Memory B cell (primary cell): ENCODE measurements at regions not wholly inside any gene's neighbourhood (a gene's known extent, or its start where the extent isn't known, plus 50 kb on each side); places are given as distances from the start of the nearest gene placed in this dataset.

Experiments used
- ATAC-seq: fragments of 150-1000 bp; cut with Tn5 transposase; 2 replicates; pipeline ENCODE4 v1.10.0; 2021; ENCODE audit warnings: low read depth, mild to moderate bottlenecking, moderate library complexity
- DNase-seq, 2 donors: peaks; one replicate each; pipeline ENCODE4 v3.0.0; 2022; ENCODE audit warnings: low spot score in 2 of 2
- H3K27ac Mint-ChIP-seq: one replicate; pipeline ENCODE4 v1.8.0; 2022; ENCODE audit warnings: mild to moderate bottlenecking, moderate library complexity, mixed read lengths
- H3K27me3 Mint-ChIP-seq: one replicate; pipeline ENCODE4 v1.8.0; 2022; ENCODE audit warnings: mixed read lengths
- H3K36me3 Mint-ChIP-seq: one replicate; pipeline ENCODE4 v1.8.0; 2022; ENCODE audit warnings: mild to moderate bottlenecking, mixed read lengths
- H3K4me1 Mint-ChIP-seq: one replicate; pipeline ENCODE4 v1.8.0; 2022; ENCODE audit warnings: mixed read lengths
- H3K4me3 Mint-ChIP-seq: one replicate; pipeline ENCODE4 v1.8.0; 2022; ENCODE audit warnings: mild to moderate bottlenecking, moderate library complexity, mixed read lengths
- H3K9me3 Mint-ChIP-seq: one replicate; pipeline ENCODE4 v1.8.0; 2022; ENCODE audit warnings: mixed read lengths

DNA sequence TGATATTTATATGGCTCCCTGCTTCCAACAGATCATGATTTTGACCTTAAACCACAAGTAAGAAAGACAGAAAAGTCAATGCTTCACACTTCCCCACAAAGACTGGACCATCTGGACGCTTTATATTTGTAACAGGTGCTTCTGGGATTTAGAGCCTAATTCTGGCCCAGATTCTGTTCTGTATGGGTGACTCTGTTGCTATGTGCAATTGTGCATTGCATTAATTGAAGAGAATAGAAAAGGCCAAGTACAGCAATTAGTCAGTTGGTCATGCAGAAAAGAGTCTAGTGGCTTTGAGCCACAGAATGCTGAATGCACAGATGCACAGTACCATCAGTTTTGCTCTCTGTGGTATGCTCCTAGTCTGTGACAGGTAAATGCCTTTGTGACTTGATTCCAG lies 657.4 kb upstream of the ATXN8OS start:
- no peaks in the 10 kb centered on the region for H3K36me3 Mint-ChIP-seq
- no peak overlapping the region for H3K4me3 Mint-ChIP-seq
- no peak for DNase-seq
- no peaks in the 10 kb centered on the region for H3K4me1 Mint-ChIP-seq
- H3K27ac Mint-ChIP-seq = no peak overlapping the region
- no peak for ATAC-seq
- H3K9me3 Mint-ChIP-seq = peaks cover 4% of the 10 kb centered on the region
- no peaks in the 10 kb centered on the region for H3K27me3 Mint-ChIP-seq

DNA sequence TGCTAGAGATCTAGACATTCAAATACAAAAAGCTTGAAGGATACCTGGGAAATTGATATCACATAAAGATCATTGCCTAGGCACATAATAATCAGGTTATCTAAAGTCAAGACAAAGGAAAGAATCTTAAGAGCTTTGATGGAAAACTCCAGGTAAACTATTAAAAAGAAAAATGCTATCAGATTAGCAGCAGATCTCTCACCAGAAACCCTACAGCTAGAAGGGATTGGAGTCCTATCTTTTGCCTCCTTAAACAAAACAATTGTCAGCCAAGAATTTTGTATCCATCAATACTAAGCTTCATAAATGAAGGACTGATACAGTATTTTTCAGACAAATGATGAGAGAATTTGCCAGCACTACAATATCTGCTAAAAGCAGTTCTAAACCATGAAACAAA lies 682.4 kb upstream of the ATXN8OS start:
- Mint-ChIP-seq H3K27me3 (no peaks in the 10 kb centered on the region), H3K9me3 (peaks cover 11% of the 10 kb centered on the region), H3K4me3 (no peak overlapping the region), H3K27ac (no peak overlapping the region), H3K4me1 (no peaks in the 10 kb centered on the region), H3K36me3 (no peaks in the 10 kb centered on the region)
- DNase-seq (no peak), ATAC-seq (no peak)

- Mint-ChIP-seq H3K9me3 (peaks cover 11% of the 10 kb centered on the region), H3K4me3 (no peak overlapping the region), H3K27ac (no peak overlapping the region), H3K27me3 (no peaks in the 10 kb centered on the region), H3K36me3 (no peaks in the 10 kb centered on the region), H3K4me1 (no peaks in the 10 kb centered on the region)
- ATAC-seq (no peak), DNase-seq (no peak)
Observed at GRCh38 chr13:69423844-69424243, 683.8 kb upstream of the ATXN8OS start.

DNA sequence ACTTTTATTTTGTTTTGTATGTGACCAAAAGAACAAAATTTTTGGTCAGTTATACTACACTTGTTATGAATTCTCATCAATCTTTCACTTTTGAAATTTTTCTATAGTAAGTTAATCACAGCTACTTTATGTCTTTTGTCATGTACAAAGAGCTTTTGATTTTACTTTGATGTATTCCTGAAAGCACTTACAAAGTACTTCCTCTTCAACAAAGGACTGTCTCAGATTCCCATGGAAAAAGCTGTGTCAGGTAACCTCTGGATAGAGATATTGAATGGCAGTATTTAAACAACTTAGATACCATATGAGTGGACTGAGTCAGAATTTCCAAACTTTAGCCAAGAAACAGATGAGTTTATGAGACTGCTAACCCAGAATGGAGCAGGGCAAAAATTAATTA lies 689.3 kb upstream of the ATXN8OS start:
- ATAC-seq = no peak
- no peak overlapping the region for H3K27ac Mint-ChIP-seq

DNA sequence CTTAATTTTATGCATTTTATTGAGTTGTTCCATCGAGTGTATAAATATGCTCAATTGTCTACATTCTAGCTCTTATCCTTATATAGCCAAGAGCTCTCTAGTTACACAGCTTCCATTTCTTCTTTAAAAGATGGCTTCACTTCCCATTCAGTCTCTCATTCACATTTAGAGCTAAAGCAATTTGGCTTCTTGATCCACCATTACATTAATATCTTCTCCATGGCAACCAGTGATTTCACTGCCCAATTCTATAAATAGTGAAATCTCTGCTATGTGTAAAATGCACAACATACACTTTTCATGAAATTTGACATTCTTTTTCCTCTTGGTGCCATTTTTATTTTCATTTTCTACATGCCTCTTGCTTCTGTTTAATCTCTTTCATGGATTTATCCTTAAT lies 696.9 kb upstream of the ATXN8OS start:
- no peaks in the 10 kb centered on the region for H3K36me3 Mint-ChIP-seq
- no peak overlapping the region for H3K4me3 Mint-ChIP-seq
- H3K27me3 Mint-ChIP-seq = no peaks in the 10 kb centered on the region
- DNase-seq (no peak), ATAC-seq (no peak)
- no peaks in the 10 kb centered on the region for H3K4me1 Mint-ChIP-seq
- H3K9me3 Mint-ChIP-seq = peaks cover 4% of the 10 kb centered on the region
- H3K27ac Mint-ChIP-seq = no peak overlapping the region

More for the DNA sequence above, 689.3 kb upstream of the ATXN8OS start:
- no peaks in the 10 kb centered on the region for H3K36me3 Mint-ChIP-seq
- H3K4me1 Mint-ChIP-seq = no peaks in the 10 kb centered on the region
- no peak for DNase-seq
- no peaks in the 10 kb centered on the region for H3K27me3 Mint-ChIP-seq
- H3K4me3 Mint-ChIP-seq = no peak overlapping the region
- peaks cover 2% of the 10 kb centered on the region for H3K9me3 Mint-ChIP-seq

DNA sequence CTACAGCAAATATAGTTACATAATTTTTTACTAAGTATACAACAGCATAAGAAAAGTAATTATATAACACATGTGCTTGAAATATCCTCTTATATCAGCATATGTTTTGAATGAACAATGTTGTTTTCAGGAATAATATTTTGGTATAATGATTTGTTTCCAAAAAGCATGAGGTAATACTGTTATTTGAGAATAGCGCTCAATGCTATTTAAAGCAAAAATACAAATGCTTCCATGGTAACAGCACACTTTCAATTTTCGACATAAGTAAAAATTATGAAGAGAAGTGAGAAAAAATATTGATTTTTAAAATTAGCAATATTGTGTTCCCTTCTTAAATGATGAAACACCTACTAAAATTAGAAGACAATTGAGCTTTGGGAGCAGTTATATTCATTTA lies 715.9 kb upstream of the ATXN8OS start:
- no peaks in the 10 kb centered on the region for H3K4me1 Mint-ChIP-seq
- H3K27ac Mint-ChIP-seq = no peak overlapping the region
- ATAC-seq (no peak), DNase-seq (no peak)
- peaks cover 6% of the 10 kb centered on the region for H3K9me3 Mint-ChIP-seq
- H3K27me3 Mint-ChIP-seq = no peaks in the 10 kb centered on the region
- H3K4me3 Mint-ChIP-seq = no peak overlapping the region
- no peaks in the 10 kb centered on the region for H3K36me3 Mint-ChIP-seq

DNA sequence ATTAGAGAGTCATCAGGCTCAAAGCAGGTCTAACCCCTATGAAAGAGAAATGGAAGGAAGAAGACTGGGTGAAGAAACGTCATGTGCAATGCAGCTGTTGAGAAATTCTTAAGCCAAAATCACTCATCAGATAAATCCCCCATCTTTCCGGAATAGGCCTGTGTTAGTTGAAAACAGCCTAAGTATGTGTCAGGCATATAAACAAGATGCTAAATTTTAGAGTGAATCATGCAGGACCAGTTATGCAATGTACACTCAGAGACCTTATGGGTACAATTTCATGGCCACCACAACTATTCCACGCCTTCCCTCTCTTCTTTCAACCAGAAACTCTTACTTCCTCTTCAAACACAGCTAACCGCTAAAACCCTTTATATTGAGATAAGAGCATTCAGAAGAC lies 717.7 kb upstream of the ATXN8OS start:
- no peak for ATAC-seq
- DNase-seq = no peak
- Mint-ChIP-seq H3K27ac (no peak overlapping the region), H3K27me3 (no peaks in the 10 kb centered on the region), H3K4me3 (no peak overlapping the region), H3K4me1 (no peaks in the 10 kb centered on the region), H3K36me3 (no peaks in the 10 kb centered on the region), H3K9me3 (peaks cover 3% of the 10 kb centered on the region)

DNA sequence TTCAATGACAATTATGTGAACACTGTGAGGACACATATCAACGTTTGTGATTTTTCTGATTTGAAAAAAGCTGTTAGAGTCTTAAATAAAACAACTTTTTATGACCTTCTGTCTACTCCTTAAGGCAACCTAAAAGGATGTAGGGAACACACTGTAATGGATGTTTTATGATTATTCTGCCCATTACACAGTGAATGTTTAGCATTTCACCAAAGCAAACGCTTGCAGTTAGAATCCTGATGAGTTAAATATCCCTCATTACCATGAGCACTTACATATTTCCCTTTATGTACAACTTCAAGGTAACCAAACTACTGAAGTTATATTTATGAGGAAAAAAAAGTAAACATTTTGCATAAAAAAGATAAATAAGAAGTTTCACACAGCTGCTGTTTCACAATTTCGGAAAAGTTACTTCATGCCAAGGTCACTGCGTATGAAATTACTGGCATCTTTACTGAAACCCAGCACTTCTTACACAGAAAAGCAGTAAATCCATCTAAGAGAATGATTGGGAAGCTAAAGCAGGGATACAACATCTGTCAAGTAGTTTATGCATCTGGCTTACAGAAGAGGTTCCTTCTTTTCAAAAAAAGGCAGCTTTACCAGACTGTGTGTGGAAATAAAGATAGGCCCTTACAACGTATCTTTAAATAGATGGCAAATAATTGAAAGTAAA lies 733.7 kb upstream of the ATXN8OS start:
- H3K9me3 Mint-ChIP-seq = peaks cover 11% of the 10 kb centered on the region
- H3K27me3 Mint-ChIP-seq = no peaks in the 10 kb centered on the region
- ATAC-seq (no peak), DNase-seq (no peak)
- no peak overlapping the region for H3K27ac Mint-ChIP-seq
- no peak overlapping the region for H3K4me3 Mint-ChIP-seq
- no peaks in the 10 kb centered on the region for H3K4me1 Mint-ChIP-seq
- no peaks in the 10 kb centered on the region for H3K36me3 Mint-ChIP-seq

GRCh38 chr13:69363360-69363759 lies 744.3 kb upstream of the ATXN8OS start:
- DNase-seq (no peak), ATAC-seq (no peak)
- Mint-ChIP-seq H3K36me3 (no peaks in the 10 kb centered on the region), H3K4me1 (no peaks in the 10 kb centered on the region), H3K9me3 (peaks cover 4% of the 10 kb centered on the region), H3K4me3 (no peak overlapping the region), H3K27ac (no peak overlapping the region), H3K27me3 (no peaks in the 10 kb centered on the region)

- no peaks in the 10 kb centered on the region for H3K36me3 Mint-ChIP-seq
- H3K27me3 Mint-ChIP-seq = no peaks in the 10 kb centered on the region
- H3K27ac Mint-ChIP-seq = no peak overlapping the region
- no peak overlapping the region for H3K4me3 Mint-ChIP-seq
- no peak for DNase-seq
- no peaks in the 10 kb centered on the region for H3K4me1 Mint-ChIP-seq
- peaks cover 2% of the 10 kb centered on the region for H3K9me3 Mint-ChIP-seq
- ATAC-seq = no peak
Observed at GRCh38 chr13:69331245-69331644, 776.4 kb upstream of the ATXN8OS start.

DNA sequence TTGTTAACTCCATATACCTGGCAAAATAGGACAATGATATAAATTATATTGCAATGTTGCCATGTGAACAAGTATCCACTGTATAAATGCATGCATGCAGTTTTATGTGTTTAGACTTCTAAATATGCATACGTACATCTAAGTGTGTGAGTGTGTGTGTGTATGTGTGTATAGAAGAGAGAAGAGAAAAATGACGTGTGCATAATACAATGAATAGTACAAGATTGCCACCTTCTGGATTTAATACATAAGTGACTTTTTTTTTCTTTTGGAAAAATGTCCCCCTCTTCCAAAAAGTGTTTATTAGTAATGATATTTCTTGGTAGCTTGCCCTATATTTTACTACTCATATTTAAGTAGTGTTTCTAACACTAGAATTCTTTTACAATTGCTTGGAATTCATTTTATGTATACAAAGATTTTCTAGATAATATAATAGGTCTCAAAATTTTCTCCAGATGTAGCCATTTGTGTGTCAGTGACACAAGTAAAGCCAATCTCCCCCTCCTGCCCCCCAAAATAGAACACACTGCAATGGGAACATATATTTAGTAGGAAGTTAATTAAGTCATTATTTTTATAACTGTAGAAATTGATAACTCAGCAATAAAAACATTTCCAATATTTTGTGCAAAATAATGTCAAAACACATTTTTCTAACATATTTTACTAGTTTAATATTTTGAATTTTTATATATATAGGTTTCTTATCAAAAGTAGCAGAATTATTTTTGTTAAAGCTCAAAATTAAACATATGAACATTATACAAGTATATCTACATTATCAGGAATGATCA lies 783.3 kb upstream of the ATXN8OS start:
- Mint-ChIP-seq H3K4me3 (no peak overlapping the region), H3K36me3 (no peaks in the 10 kb centered on the region), H3K27ac (no peak overlapping the region), H3K27me3 (no peaks in the 10 kb centered on the region), H3K4me1 (no peaks in the 10 kb centered on the region), H3K9me3 (no peaks in the 10 kb centered on the region)
- DNase-seq (no peak), ATAC-seq (no peak)

DNA sequence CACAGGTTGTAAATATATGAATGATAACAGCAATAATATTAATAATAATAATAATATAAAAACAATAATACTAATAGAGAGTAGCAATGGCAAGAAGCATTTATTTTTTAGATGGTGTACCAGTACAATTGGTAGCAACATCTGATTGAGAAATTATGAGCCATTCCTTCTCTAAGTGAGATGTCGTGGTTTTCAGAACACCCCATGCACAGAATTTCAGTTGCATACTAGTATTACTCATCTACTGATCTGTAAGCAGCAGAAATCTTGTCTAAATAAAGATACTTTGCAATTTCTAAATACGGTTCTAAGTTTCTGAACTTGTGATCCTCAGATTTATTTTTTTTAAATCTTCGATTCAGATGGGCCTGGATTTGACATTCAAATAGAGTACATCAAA lies 788.0 kb upstream of the ATXN8OS start:
- DNase-seq (no peak), ATAC-seq (no peak)
- H3K27me3 Mint-ChIP-seq = no peaks in the 10 kb centered on the region
- H3K36me3 Mint-ChIP-seq = no peaks in the 10 kb centered on the region
- H3K27ac Mint-ChIP-seq = no peak overlapping the region
- H3K4me1 Mint-ChIP-seq = no peaks in the 10 kb centered on the region
- H3K4me3 Mint-ChIP-seq = no peak overlapping the region
- no peaks in the 10 kb centered on the region for H3K9me3 Mint-ChIP-seq

- DNase-seq = no peak
- Mint-ChIP-seq H3K4me1 (no peaks in the 10 kb centered on the region), H3K27me3 (no peaks in the 10 kb centered on the region), H3K9me3 (no peaks in the 10 kb centered on the region), H3K27ac (no peak overlapping the region), H3K4me3 (no peak overlapping the region), H3K36me3 (no peaks in the 10 kb centered on the region)
- ATAC-seq = no peak
Observed at GRCh38 chr13:69315039-69315438, 792.6 kb upstream of the ATXN8OS start.

DNA sequence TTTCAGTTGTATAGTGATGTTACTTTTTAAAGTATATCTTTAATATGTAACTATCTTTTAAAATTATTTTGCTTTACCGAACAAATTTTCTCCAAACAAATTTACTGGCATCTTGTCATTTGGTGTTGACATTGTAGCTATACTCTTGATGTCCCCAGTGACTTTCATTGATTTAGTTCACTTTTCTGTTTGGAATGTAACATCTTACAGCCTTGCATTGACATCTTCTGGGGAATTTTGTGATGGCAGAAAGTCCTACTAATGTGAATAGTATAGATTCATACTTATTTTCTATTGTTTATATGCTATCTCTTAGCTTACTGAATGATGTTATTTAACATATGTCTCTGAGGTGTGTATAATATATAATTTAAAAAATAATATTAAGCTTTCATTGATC lies 800.9 kb upstream of the ATXN8OS start:
- no peaks in the 10 kb centered on the region for H3K4me1 Mint-ChIP-seq
- ATAC-seq (no peak), DNase-seq (no peak)
- no peaks in the 10 kb centered on the region for H3K36me3 Mint-ChIP-seq
- no peaks in the 10 kb centered on the region for H3K27me3 Mint-ChIP-seq
- no peak overlapping the region for H3K4me3 Mint-ChIP-seq
- no peak overlapping the region for H3K27ac Mint-ChIP-seq
- no peaks in the 10 kb centered on the region for H3K9me3 Mint-ChIP-seq

DNA sequence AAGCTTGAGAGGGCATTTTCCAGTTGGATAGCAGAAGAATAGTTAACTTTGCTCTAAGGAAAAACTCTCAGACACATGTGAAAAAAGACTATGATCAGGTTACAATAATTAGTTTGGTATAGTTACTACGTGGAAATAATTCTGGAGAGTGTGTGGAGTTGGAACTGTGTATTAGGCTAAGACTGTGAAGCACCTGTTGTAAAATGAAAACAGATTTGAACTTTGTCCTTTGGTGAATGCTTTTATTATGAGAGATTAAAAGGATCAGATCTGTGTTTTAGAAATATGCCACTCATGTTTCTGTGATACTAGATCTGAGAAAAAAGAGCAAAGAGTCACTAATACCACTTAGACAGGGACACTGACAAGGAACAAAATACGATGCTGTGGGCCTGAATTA lies 807.5 kb upstream of the ATXN8OS start:
- no peaks in the 10 kb centered on the region for H3K9me3 Mint-ChIP-seq
- H3K4me1 Mint-ChIP-seq = no peaks in the 10 kb centered on the region
- no peak for ATAC-seq

More for the DNA sequence above, 807.5 kb upstream of the ATXN8OS start:
- H3K27ac Mint-ChIP-seq = no peak overlapping the region
- H3K4me3 Mint-ChIP-seq = no peak overlapping the region
- no peak for DNase-seq
- no peaks in the 10 kb centered on the region for H3K27me3 Mint-ChIP-seq
- H3K36me3 Mint-ChIP-seq = no peaks in the 10 kb centered on the region
